B cell (primary cell): ENCODE measurements at regions not wholly inside any gene's neighbourhood (a gene's known extent, or its start where the extent isn't known, plus 50 kb on each side); places are given as distances from the start of the nearest gene placed in this dataset.

Experiments used
- ATAC-seq: fragments of 200-7000 bp; cut with Tn5 transposase; one replicate; pipeline ENCODE4 v1.10.0; 2021; ENCODE audit warnings: low read depth, mild to moderate bottlenecking, moderate number of reproducible peaks, moderate library complexity
- CTCF ChIA-PET: fragments of 350-600 bp; sonication (Branson Sonifier 250); formaldehyde crosslinking; loops from one replicate; lab custom pipeline; 2021; ENCODE audit warnings: antibody characterized with exemption, inconsistent platforms; lab: Charles Lee
- POLR2A ChIA-PET: fragments of 350-600 bp; sonication (Branson Sonifier 250); formaldehyde crosslinking; loops from one replicate; lab custom pipeline; 2021; ENCODE audit warnings: antibody characterized with exemption; lab: Charles Lee
- DNase-seq: peaks from one replicate; pipeline ENCODE4 v3.0.0; 2013
- H2AFZ ChIP-seq: 2 replicates; pipeline ENCODE4 v1.6.1; 2012; ENCODE audit warnings: mild to moderate bottlenecking, low read depth, low read length; ENCODE audit not compliant: insufficient read depth, poor library complexity, severe bottlenecking
- H3K27ac ChIP-seq, 2 donors: 1 replicate in 1 of 2; 2 replicates in 1 of 2; pipeline ENCODE4 v1.5.1; 2012 to 2013; ENCODE audit warnings: low read length in 2 of 2, mild to moderate bottlenecking in 2 of 2, moderate library complexity in 1 of 2
- H3K27me3 ChIP-seq, 4 experiments: fragments of 200-600 bp in 1 of 4; sonication (generic) in 1 of 4; replicated peaks in 1 of 4; 1 replicate in 2 of 4; 2 replicates in 2 of 4; pipeline versions ENCODE4 v1.6.1 to v1.7.0; 2013 to 2016; ENCODE audit warnings: low read length in 3 of 4, mild to moderate bottlenecking in 2 of 4, mixed read lengths in 1 of 4, moderate library complexity in 1 of 4; ENCODE audit not compliant: insufficient read depth in 4 of 4, control insufficient read depth in 3 of 4; ENCODE audit errors: control extremely low read depth in 1 of 4
- H3K36me3 ChIP-seq, 2 experiments: replicated peaks in 1 of 2; 1 replicate in 1 of 2; 2 replicates in 1 of 2; pipeline versions ENCODE4 v1.6.1 to v1.7.1; 2013; ENCODE audit warnings: low read length in 1 of 2; ENCODE audit not compliant: insufficient read depth in 2 of 2, control insufficient read depth in 1 of 2; ENCODE audit errors: control extremely low read depth in 1 of 2, extremely low read depth in 1 of 2
- H3K4me1 ChIP-seq, 2 donors: fragments of 200-600 bp in 1 of 2; sonication (generic) in 1 of 2; 1 replicate in 1 of 2; 2 replicates in 1 of 2; pipeline versions ENCODE4 v1.5.1 to v1.6.1; 2013 to 2017; ENCODE audit warnings: low read length in 2 of 2; ENCODE audit not compliant: control insufficient read depth in 2 of 2, insufficient read depth in 2 of 2
- H3K4me2 ChIP-seq: replicated peaks from 2 replicates; pipeline ENCODE3; 2012; ENCODE audit warnings: mild to moderate bottlenecking, low read depth, low read length; ENCODE audit not compliant: poor library complexity, severe bottlenecking
- H3K4me3 ChIP-seq, 5 experiments: fragments of 200-600 bp in 1 of 5; sonication (generic) in 1 of 5; 1 replicate in 3 of 5; 2 replicates in 2 of 5; pipeline versions ENCODE4 v1.5.1 to v1.7.0; 2011 to 2016; ENCODE audit warnings: low read length in 4 of 5, mild to moderate bottlenecking in 4 of 5, low read depth in 2 of 5, control low read depth in 1 of 5, moderate library complexity in 1 of 5; ENCODE audit not compliant: insufficient read depth in 1 of 5; ENCODE audit errors: control extremely low read depth in 1 of 5, extremely low read depth in 1 of 5
- H3K79me2 ChIP-seq: fragments of 200-600 bp; sonication (generic); one replicate; pipeline ENCODE4 v1.6.0; 2016; ENCODE audit warnings: low read length; ENCODE audit not compliant: control insufficient read depth, insufficient read depth
- H3K9ac ChIP-seq: fragments of 200-600 bp; sonication (generic); 2 replicates; pipeline ENCODE4 v1.6.1; 2017; ENCODE audit warnings: mild to moderate bottlenecking, low read length, moderate library complexity
- H3K9me3 ChIP-seq, 3 donors: one replicate each; pipeline versions ENCODE4 v1.6.1 to v1.7.1; 2013; ENCODE audit warnings: low read length in 2 of 3; ENCODE audit not compliant: control insufficient read depth in 2 of 3, insufficient read depth in 1 of 3; ENCODE audit errors: control extremely low read depth in 1 of 3
- H4K20me1 ChIP-seq: 2 replicates; pipeline ENCODE4 v1.6.0; 2012; ENCODE audit warnings: mild to moderate bottlenecking, low read length; ENCODE audit not compliant: insufficient read depth, control insufficient read depth, poor library complexity, severe bottlenecking
- H3K27ac Mint-ChIP-seq: one replicate; pipeline ENCODE4 v1.8.0; 2021; ENCODE audit warnings: mixed read lengths
- H3K27me3 Mint-ChIP-seq: one replicate; pipeline ENCODE4 v1.8.0; 2021; ENCODE audit warnings: mixed read lengths
- H3K4me1 Mint-ChIP-seq: one replicate; pipeline ENCODE4 v1.8.0; 2021; ENCODE audit warnings: mixed read lengths
- H3K4me3 Mint-ChIP-seq: one replicate; pipeline ENCODE4 v1.8.0; 2021; ENCODE audit warnings: mixed read lengths
- H3K9me3 Mint-ChIP-seq: one replicate; pipeline ENCODE4 v1.8.0; 2022; ENCODE audit warnings: mixed read lengths; ENCODE audit not compliant: insufficient read depth
- CTCF ChIP-seq: fragments of 200-600 bp; IDR thresholded peaks from one replicate; pipeline ENCODE4 v1.8.0; 2022; ENCODE audit warnings: antibody characterized with exemption, mild to moderate bottlenecking
- EZH2 ChIP-seq: IDR thresholded peaks from 2 replicates; pipeline ENCODE4 v1.6.1; 2012; ENCODE audit warnings: borderline replicate concordance, low read depth, mild to moderate bottlenecking, moderate library complexity, low read length; ENCODE audit not compliant: insufficient read depth, poor library complexity, severe bottlenecking
- WGBS: methylation state at CpG from one replicate; pipeline ENCODE4 v1.1.5; 2013; ENCODE audit warnings: missing lambda C conversion rate; ENCODE audit not compliant: insufficient coverage; 5-methylcytosine and 5-hydroxymethylcytosine counted together
- intact Hi-C: fragments of 100-400 bp; cut with micrococcal nuclease; formaldehyde crosslinking; loops from one replicate; pipeline ENCODE4 v1.10.0; 2022

DNA sequence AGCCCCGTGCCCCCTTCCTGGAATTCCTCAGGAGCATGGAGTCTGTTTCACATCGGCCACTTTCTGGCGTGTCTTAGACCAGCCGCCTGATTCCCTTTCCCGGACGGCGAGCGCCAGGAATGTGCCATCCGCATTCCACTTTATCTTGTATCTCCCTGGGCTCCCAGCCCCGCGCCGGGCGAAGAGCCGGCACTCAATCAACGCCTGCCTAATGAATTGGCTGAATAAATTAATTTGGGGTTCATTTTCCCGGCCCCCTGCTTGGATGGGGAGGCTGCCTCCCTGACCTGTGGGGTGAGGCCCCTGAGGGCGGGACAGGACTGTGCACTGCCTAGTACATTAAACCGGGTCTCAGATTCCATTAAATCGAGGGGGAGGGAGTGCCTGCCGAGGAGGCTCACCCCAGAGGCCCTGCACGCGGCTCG, 282.3 kb upstream of the TNRC6C start:
- POLR2A ChIA-PET = no interaction called here
- H3K36me3 ChIP-seq = no peaks in the 10 kb centered on the region
- CTCF ChIA-PET = no interaction called here
- Mint-ChIP-seq H3K4me3 (no peak overlapping the region), H3K27me3 (no peaks in the 10 kb centered on the region), H3K9me3 (no peaks in the 10 kb centered on the region), H3K27ac (no peak overlapping the region), H3K4me1 (no peaks in the 10 kb centered on the region)
- DNase-seq (no peak), ATAC-seq (no peak)
- H2AFZ ChIP-seq = no peak overlapping the region
- no peaks in the 10 kb centered on the region for H4K20me1 ChIP-seq
- no peaks in the 10 kb centered on the region for H3K27me3 ChIP-seq
- no peaks in the 10 kb centered on the region for H3K4me1 ChIP-seq
- intact Hi-C loops = no loop called here
- H3K79me2 ChIP-seq = no peaks in the 10 kb centered on the region
- H3K4me3 ChIP-seq = no peak overlapping the region
- no peak for TF ChIP-seq EZH2
- no peak overlapping the region for H3K4me2 ChIP-seq
- no peak overlapping the region for H3K9ac ChIP-seq
- H3K9me3 ChIP-seq = no peaks in the 10 kb centered on the region
- no peak overlapping the region for H3K27ac ChIP-seq
- 95% methylated on average over 21 of the region's 23 CpGs for WGBS

DNA sequence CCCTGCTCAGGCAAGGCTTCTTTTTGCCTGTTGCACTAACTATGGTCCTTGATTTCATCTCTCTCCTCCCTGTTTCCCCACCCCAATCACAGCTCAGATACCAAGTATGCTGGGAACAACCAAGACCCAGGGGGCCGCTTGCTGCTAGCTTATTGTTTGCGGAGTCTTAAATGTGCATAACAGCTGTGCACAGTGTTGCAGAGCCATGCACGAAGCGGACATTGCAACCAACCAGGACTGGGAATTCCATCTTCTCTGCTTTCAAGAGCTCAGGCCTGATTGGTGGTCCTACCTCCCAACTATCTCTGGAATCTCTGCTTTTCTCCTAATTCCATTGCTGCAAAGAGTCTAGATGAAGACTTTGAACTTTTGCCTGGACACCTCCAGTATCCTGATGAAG, 281.3 kb upstream of the TNRC6C start:
- 100% methylated on average over 4 of the region's 4 CpGs for WGBS
- POLR2A ChIA-PET = no interaction called here
- no peak overlapping the region for H2AFZ ChIP-seq
- DNase-seq = no peak
- no peaks in the 10 kb centered on the region for H4K20me1 ChIP-seq
- H3K4me3 ChIP-seq = no peak overlapping the region
- Mint-ChIP-seq H3K4me3 (no peak overlapping the region), H3K4me1 (no peaks in the 10 kb centered on the region), H3K9me3 (no peaks in the 10 kb centered on the region), H3K27ac (no peak overlapping the region), H3K27me3 (no peaks in the 10 kb centered on the region)
- no peak overlapping the region for H3K9ac ChIP-seq
- CTCF ChIA-PET = no interaction called here
- TF ChIP-seq EZH2 (no peak), CTCF (no peak)
- H3K4me2 ChIP-seq = no peak overlapping the region
- no peaks in the 10 kb centered on the region for H3K36me3 ChIP-seq
- intact Hi-C loops = no loop called here
- H3K4me1 ChIP-seq = no peaks in the 10 kb centered on the region
- no peak overlapping the region for H3K27ac ChIP-seq
- no peaks in the 10 kb centered on the region for H3K79me2 ChIP-seq
- no peak for ATAC-seq
- no peaks in the 10 kb centered on the region for H3K9me3 ChIP-seq
- H3K27me3 ChIP-seq = no peaks in the 10 kb centered on the region
